HepG2 (cell line): ENCODE measurements at regions not wholly inside any gene's neighbourhood (a gene's known extent, or its start where the extent isn't known, plus 50 kb on each side); places are given as distances from the start of the nearest gene placed in this dataset.

ENCODE experiments used
- CEBPB ChIP-seq: IDR thresholded peaks from 2 replicates; pipeline ENCODE4 v1.6.1; 2011; ENCODE audit warnings: low read depth, low read length, improper control_type of control experiment, borderline replicate concordance
- MBNL3 ChIP-seq: fragments of 250-450 bp; sonication (Bioruptor Pico); conservative IDR thresholded peaks from 2 replicates; pipeline ENCODE4 v1.8.0; 2022; ENCODE audit warnings: mild to moderate bottlenecking, inconsistent platforms
- POLR2A ChIP-seq, 2 experiments: IDR thresholded peaks; 2 replicates each; pipeline ENCODE4 v1.6.1; 2011; ENCODE audit warnings: low read depth in 2 of 2, low read length in 2 of 2, mild to moderate bottlenecking in 1 of 2, moderate library complexity in 1 of 2; ENCODE audit not compliant: insufficient read depth in 1 of 2
- POLR2AphosphoS2 ChIP-seq: IDR thresholded peaks from 2 replicates; pipeline ENCODE4 v1.6.1; 2011; ENCODE audit warnings: low read depth, low read length, improper control_type of control experiment
- RBM39 ChIP-seq: fragments of 200-400 bp; formaldehyde crosslinking; IDR thresholded peaks from one replicate; pipeline ENCODE4 v1.6.1; 2018; ENCODE audit warnings: antibody characterized with exemption, mild to moderate bottlenecking, low read depth, low read length; ENCODE audit not compliant: poor library complexity, severe bottlenecking
- SATB2 ChIP-seq: sonication (generic); formaldehyde crosslinking; IDR thresholded peaks from 2 replicates; pipeline ENCODE4 v1.5.0; 2020; ENCODE audit warnings: missing genetic modification reagents
- SKI ChIP-seq: fragments of 450-650 bp; IDR thresholded peaks from one replicate; pipeline ENCODE4 v1.6.1; 2018; ENCODE audit warnings: mild to moderate bottlenecking; ENCODE audit not compliant: partially characterized antibody
- ZFP36 ChIP-seq: fragments of 150-350 bp; IDR thresholded peaks from 2 replicates; pipeline ENCODE4 v1.6.1; 2018; ENCODE audit warnings: borderline replicate concordance, low read length, low read depth; ENCODE audit not compliant: partially characterized antibody
- ZNF34 ChIP-seq: sonication (generic); formaldehyde crosslinking; IDR thresholded peaks from 2 replicates; pipeline ENCODE4 v1.4.0; 2020; ENCODE audit warnings: mild to moderate bottlenecking, missing genetic modification reagents, borderline replicate concordance
- ZSCAN29 ChIP-seq: sonication (generic); formaldehyde crosslinking; conservative IDR thresholded peaks from 2 replicates; pipeline ENCODE4 v1.4.0; 2020; ENCODE audit warnings: mild to moderate bottlenecking, missing genetic modification reagents

DNA sequence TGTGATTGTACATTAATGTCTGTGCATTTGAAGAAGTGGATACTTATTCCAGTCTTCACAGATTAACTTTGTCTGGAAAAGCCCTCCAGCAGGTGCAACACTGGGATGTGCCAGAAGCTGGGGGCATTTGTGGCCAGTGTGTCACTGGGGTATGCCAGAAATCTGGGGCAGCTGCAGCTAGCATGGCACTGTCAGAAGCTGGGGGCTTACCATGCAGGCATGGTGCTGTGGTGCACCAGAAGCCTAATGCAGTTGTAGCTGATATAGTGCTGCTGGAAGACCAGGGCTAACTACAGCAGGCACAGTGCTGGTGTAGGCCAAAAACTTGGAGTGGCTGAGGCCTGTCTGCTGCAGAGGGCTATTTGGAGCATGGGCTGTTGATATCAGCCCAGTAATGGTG is 270.1 kb downstream of the STK31 start:
- TF ChIP-seq POLR2A (IDR thresholded peaks at IDR 0.05; ENCODE audit: insufficient read depth in 1 of 2, low read depth in 2 of 2, low read length in 2 of 2), result no peak
- no peak for TF ChIP-seq SKI
- TF ChIP-seq ZSCAN29, result no peak
- TF ChIP-seq SATB2, result no peak
- no peak for TF ChIP-seq MBNL3 (CRISPR knock-in tag)
- no peak for TF ChIP-seq ZFP36
- no peak for TF ChIP-seq ZNF34
- TF ChIP-seq RBM39, result no peak
- TF ChIP-seq CEBPB, result no peak
- TF ChIP-seq POLR2AphosphoS2, result no peak
